HG03135 (cell line): ENCODE measurements at regions not wholly inside any gene's neighbourhood (a gene's known extent, or its start where the extent isn't known, plus 50 kb on each side); places are given as distances from the start of the nearest gene placed in this dataset.
"Not testable (repeated sequence)": the region's sequence is repeated elsewhere in the genome, so short reads cannot be mapped to it uniquely, and the experiment has no call there.

Experiments
- ATAC-seq: cut with Tn5 transposase; IDR thresholded peaks from one replicate; pipeline ENCODE4 v1.9.1; 2021; ENCODE audit warnings: mild to moderate bottlenecking, moderate library complexity; ENCODE audit not compliant: unreplicated experiment

- no peak for ATAC-seq
These were observed 280.2 kb downstream of the FOXL1 start for GRCh38 chr16:86858501-86858900.

- not testable (repeated sequence) for ATAC-seq
These were observed 283.0 kb downstream of the FOXL1 start for GRCh38 chr16:86861270-86861858.

- no peak for ATAC-seq
These were observed 284.4 kb downstream of the FOXL1 start for GRCh38 chr16:86862595-86863280.

- ATAC-seq, result no peak
These were observed 285.3 kb downstream of the FOXL1 start for GRCh38 chr16:86863609-86864008.

- no peak for ATAC-seq
These were observed 286.2 kb downstream of the FOXL1 start for GRCh38 chr16:86864586-86864985.

GRCh38 chr16:86865851-86866662, 287.7 kb downstream of the FOXL1 start:
- ATAC-seq, result no peak

GRCh38 chr16:86866986-86867722, 288.8 kb downstream of the FOXL1 start:
- ATAC-seq, result no peak

GRCh38 chr16:86868070-86868469, 289.7 kb downstream of the FOXL1 start:
- no peak for ATAC-seq

- no peak for ATAC-seq
These were observed 290.4 kb downstream of the FOXL1 start for GRCh38 chr16:86868786-86869185.

GRCh38 chr16:86869288-86870022, 291.1 kb downstream of the FOXL1 start:
- ATAC-seq, result no peak

- no peak for ATAC-seq
These were observed 292.0 kb downstream of the FOXL1 start for GRCh38 chr16:86870380-86870779.

- ATAC-seq, result no peak
These were observed 293.8 kb downstream of the FOXL1 start for GRCh38 chr16:86872131-86872530.

- ATAC-seq, result no peak
These were observed 294.5 kb downstream of the FOXL1 start for GRCh38 chr16:86872833-86873232.

- ATAC-seq, result no peak
These were observed 295.8 kb downstream of the FOXL1 start for GRCh38 chr16:86874141-86874540.

GRCh38 chr16:86876499-86876898, 298.1 kb downstream of the FOXL1 start:
- no peak for ATAC-seq

- no peak for ATAC-seq
These were observed 298.8 kb downstream of the FOXL1 start for GRCh38 chr16:86877108-86877507.

- ATAC-seq, result no peak
These were observed 299.5 kb downstream of the FOXL1 start for GRCh38 chr16:86877835-86878234.

GRCh38 chr16:86878236-86879080, 300.1 kb downstream of the FOXL1 start:
- no peak for ATAC-seq

GRCh38 chr16:86879268-86879667, 300.9 kb downstream of the FOXL1 start:
- ATAC-seq, result no peak
